ENCODE measurements at regions not wholly inside any gene's neighbourhood (a gene's known extent, or its start where the extent isn't known, plus 50 kb on each side); places are given as distances from the start of the nearest gene placed in this dataset.

GRCh38 chr1:29825274-29825940, 589.1 kb downstream of the PTPRU start:
- Histone ChIP-seq H3K36me3 (no peaks in the 10 kb centered on the region), H3K4me1 (no peaks in the 10 kb centered on the region), H3K27me3 (no peaks in the 10 kb centered on the region), H3K4me3 (ENCODE audit: low read depth, low read length) (no peak overlapping the region), H3K9me3 (no peaks in the 10 kb centered on the region)
- TF ChIP-seq, protein P1, sequence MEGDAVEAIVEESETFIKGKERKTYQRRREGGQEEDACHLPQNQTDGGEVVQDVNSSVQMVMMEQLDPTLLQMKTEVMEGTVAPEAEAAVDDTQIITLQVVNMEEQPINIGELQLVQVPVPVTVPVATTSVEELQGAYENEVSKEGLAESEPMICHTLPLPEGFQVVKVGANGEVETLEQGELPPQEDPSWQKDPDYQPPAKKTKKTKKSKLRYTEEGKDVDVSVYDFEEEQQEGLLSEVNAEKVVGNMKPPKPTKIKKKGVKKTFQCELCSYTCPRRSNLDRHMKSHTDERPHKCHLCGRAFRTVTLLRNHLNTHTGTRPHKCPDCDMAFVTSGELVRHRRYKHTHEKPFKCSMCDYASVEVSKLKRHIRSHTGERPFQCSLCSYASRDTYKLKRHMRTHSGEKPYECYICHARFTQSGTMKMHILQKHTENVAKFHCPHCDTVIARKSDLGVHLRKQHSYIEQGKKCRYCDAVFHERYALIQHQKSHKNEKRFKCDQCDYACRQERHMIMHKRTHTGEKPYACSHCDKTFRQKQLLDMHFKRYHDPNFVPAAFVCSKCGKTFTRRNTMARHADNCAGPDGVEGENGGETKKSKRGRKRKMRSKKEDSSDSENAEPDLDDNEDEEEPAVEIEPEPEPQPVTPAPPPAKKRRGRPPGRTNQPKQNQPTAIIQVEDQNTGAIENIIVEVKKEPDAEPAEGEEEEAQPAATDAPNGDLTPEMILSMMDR (IDR thresholded peaks at IDR 0.05; ENCODE audit: low read depth, low read length): no peak
- no peak for DNase-seq

- Histone ChIP-seq H3K4me1 (no peaks in the 10 kb centered on the region), H3K9me3 (no peaks in the 10 kb centered on the region), H3K36me3 (no peaks in the 10 kb centered on the region), H3K4me3 (ENCODE audit: low read depth, low read length) (no peak overlapping the region), H3K27me3 (no peaks in the 10 kb centered on the region)
- no peak for DNase-seq
- TF ChIP-seq, protein P1 (IDR thresholded peaks at IDR 0.05; ENCODE audit: low read depth, low read length): no peak
Measured at GRCh38 chr1:29824511-29825273, 588.4 kb downstream of the PTPRU start.

GRCh38 chr1:29824025-29824424, 587.7 kb downstream of the PTPRU start:
- DNase-seq: no peak
- no peaks in the 10 kb centered on the region for H3K9me3 ChIP-seq
- H3K36me3 ChIP-seq: no peaks in the 10 kb centered on the region
- H3K27me3 ChIP-seq: no peaks in the 10 kb centered on the region
- no peaks in the 10 kb centered on the region for H3K4me1 ChIP-seq
- no peak overlapping the region for H3K4me3 ChIP-seq (ENCODE audit: low read depth, low read length)
- TF ChIP-seq, protein P1 (IDR thresholded peaks at IDR 0.05; ENCODE audit: low read depth, low read length): no peak

GRCh38 chr1:29823561-29823960, 587.2 kb downstream of the PTPRU start:
- TF ChIP-seq, protein P1 (IDR thresholded peaks at IDR 0.05; ENCODE audit: low read depth, low read length): no peak
- no peak overlapping the region for H3K4me3 ChIP-seq (ENCODE audit: low read depth, low read length)
- H3K4me1 ChIP-seq: no peaks in the 10 kb centered on the region
- no peak for DNase-seq
- no peaks in the 10 kb centered on the region for H3K9me3 ChIP-seq
- H3K27me3 ChIP-seq: no peaks in the 10 kb centered on the region
- no peaks in the 10 kb centered on the region for H3K36me3 ChIP-seq

DNA sequence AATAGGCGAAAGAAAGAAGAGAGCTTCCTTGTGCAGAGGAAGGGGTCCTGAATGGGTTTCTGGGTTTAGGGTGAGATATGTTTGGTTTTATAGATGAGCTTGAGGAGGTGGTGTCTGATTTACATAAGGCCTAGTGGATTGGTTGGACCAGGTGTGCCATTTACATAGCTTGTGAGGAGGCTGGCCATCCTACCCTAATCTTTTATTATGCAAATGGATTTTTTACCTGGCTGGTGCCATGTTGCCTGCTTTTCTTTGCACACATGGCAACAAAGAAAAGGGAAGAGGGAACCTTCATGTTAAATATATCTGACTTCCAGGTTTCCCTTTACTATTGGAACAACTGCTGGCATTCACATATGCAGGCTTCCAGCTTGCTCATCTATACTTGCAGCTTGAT, 585.3 kb downstream of the PTPRU start:
- H3K9me3 ChIP-seq: no peaks in the 10 kb centered on the region
- TF ChIP-seq, protein P1 (IDR thresholded peaks at IDR 0.05; ENCODE audit: low read depth, low read length): no peak
- no peak for DNase-seq

DNA sequence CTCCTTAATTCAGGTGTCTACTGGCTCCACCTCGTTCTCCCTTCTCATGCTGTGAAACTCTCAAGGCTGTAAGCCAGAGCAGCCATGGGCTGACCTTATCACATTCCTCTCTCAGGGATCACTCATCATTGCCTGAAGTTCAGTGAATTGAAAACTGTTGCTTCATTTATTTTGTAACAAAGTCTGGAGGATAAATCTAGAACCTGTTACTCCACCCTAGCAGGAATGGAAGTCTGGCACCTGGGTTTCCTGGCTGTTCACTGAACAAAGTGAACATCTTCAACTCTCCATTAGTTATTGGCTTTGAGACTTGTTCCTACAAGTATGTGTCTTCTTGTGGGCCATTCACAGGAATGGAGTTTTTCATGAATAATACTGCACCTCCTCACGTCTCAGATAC, 584.1 kb downstream of the PTPRU start:
- Histone ChIP-seq H3K36me3 (no peaks in the 10 kb centered on the region), H3K27me3 (no peaks in the 10 kb centered on the region), H3K4me1 (no peaks in the 10 kb centered on the region), H3K9me3 (no peaks in the 10 kb centered on the region), H3K4me3 (ENCODE audit: low read depth, low read length) (no peak overlapping the region)
- DNase-seq: no peak
- TF ChIP-seq, protein P1 (IDR thresholded peaks at IDR 0.05; ENCODE audit: low read depth, low read length): no peak

More for the DNA sequence above, 585.3 kb downstream of the PTPRU start:
- Histone ChIP-seq H3K4me1 (no peaks in the 10 kb centered on the region), H3K27me3 (no peaks in the 10 kb centered on the region), H3K36me3 (no peaks in the 10 kb centered on the region), H3K4me3 (ENCODE audit: low read depth, low read length) (no peak overlapping the region)
